ENCODE measurements at regions not wholly inside any gene's neighbourhood (a gene's known extent, or its start where the extent isn't known, plus 50 kb on each side); places are given as distances from the start of the nearest gene placed in this dataset.

- no peak for DNase-seq (ENCODE audit: low read depth)
- no peak overlapping the region for H3K4me3 ChIP-seq (ENCODE audit: low read depth, low read length)
- no peak for TF ChIP-seq CTCF (IDR thresholded peaks at IDR 0.05; ENCODE audit: low read depth, low read length, missing control alignments)
These were observed 270.4 kb upstream of the PRKCQ start for GRCh38 chr10:6850452-6850851.

GRCh38 chr10:6847561-6847960 lies 267.5 kb upstream of the PRKCQ start:
- DNase-seq (ENCODE audit: low read depth), result no peak
- TF ChIP-seq CTCF (IDR thresholded peaks at IDR 0.05; ENCODE audit: low read depth, low read length, missing control alignments), result no peak
- no peak overlapping the region for H3K4me3 ChIP-seq (ENCODE audit: low read depth, low read length)

- no peak for DNase-seq (ENCODE audit: low read depth)
- no peak overlapping the region for H3K4me3 ChIP-seq (ENCODE audit: low read depth, low read length)
- no peak for TF ChIP-seq CTCF (IDR thresholded peaks at IDR 0.05; ENCODE audit: low read depth, low read length, missing control alignments)
These were observed 264.0 kb upstream of the PRKCQ start for GRCh38 chr10:6843894-6844650.

GRCh38 chr10:6843481-6843881 lies 263.4 kb upstream of the PRKCQ start:
- no peak for DNase-seq (ENCODE audit: low read depth)
- peak; percentile 35 for TF ChIP-seq CTCF (IDR thresholded peaks at IDR 0.05; ENCODE audit: low read depth, low read length, missing control alignments)
- H3K4me3 ChIP-seq (ENCODE audit: low read depth, low read length), result no peak overlapping the region

GRCh38 chr10:6842722-6843121 lies 262.6 kb upstream of the PRKCQ start:
- H3K4me3 ChIP-seq (ENCODE audit: low read depth, low read length), result no peak overlapping the region
- no peak for TF ChIP-seq CTCF (IDR thresholded peaks at IDR 0.05; ENCODE audit: low read depth, low read length, missing control alignments)
- DNase-seq (ENCODE audit: low read depth), result no peak

GRCh38 chr10:6841761-6842160 lies 261.7 kb upstream of the PRKCQ start:
- no peak overlapping the region for H3K4me3 ChIP-seq (ENCODE audit: low read depth, low read length)
- DNase-seq (ENCODE audit: low read depth), result no peak
- TF ChIP-seq CTCF (IDR thresholded peaks at IDR 0.05; ENCODE audit: low read depth, low read length, missing control alignments), result no peak

- H3K4me3 ChIP-seq (ENCODE audit: low read depth, low read length), result no peak overlapping the region
- TF ChIP-seq CTCF (IDR thresholded peaks at IDR 0.05; ENCODE audit: low read depth, low read length, missing control alignments), result no peak
- no peak for DNase-seq (ENCODE audit: low read depth)
These were observed 260.7 kb upstream of the PRKCQ start for GRCh38 chr10:6840766-6841165.

All from GM12864 (cell line).